ENCODE measurements at regions not wholly inside any gene's neighbourhood (a gene's known extent, or its start where the extent isn't known, plus 50 kb on each side); places are given as distances from the start of the nearest gene placed in this dataset.

DNA sequence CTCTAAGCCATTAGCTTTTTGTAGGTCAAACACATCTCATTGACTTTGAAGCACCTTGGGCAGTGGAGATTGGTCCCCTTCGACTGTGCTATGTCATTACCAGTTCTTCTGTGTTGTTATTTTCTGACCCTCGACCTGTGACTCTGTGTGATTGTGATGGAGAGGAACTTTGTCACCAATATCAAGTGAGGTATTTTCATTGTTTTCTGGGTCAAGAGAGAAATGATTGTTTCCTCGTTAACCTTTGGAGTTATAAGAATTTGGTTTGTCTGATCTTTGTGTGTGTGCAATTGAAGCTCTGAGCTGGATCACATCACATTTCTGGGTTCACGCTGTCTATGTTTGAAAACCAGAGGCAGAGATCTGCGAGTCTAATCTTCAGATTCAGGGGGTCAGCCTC lies 432.2 kb upstream of the KLF6 start (continued):
- TF ChIP-seq, protein P1, sequence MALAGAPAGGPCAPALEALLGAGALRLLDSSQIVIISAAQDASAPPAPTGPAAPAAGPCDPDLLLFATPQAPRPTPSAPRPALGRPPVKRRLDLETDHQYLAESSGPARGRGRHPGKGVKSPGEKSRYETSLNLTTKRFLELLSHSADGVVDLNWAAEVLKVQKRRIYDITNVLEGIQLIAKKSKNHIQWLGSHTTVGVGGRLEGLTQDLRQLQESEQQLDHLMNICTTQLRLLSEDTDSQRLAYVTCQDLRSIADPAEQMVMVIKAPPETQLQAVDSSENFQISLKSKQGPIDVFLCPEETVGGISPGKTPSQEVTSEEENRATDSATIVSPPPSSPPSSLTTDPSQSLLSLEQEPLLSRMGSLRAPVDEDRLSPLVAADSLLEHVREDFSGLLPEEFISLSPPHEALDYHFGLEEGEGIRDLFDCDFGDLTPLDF (CRISPR knock-in tag; IDR thresholded peaks at IDR 0.05), result no peak
- no peak for TF ChIP-seq TCF7 (CRISPR knock-in tag; IDR thresholded peaks at IDR 0.05; ENCODE audit: low read depth)

GRCh38 chr10:4216726-4217125 lies 431.7 kb upstream of the KLF6 start:
- Mint-ChIP-seq H3K27ac (no peak overlapping the region), H3K36me3 (no peaks in the 10 kb centered on the region), H3K27me3 (ENCODE audit: low read depth) (no peaks in the 10 kb centered on the region), H3K4me1 (peaks cover 57% of the 10 kb centered on the region), H3K4me3 (no peak overlapping the region), H3K9me3 (no peaks in the 10 kb centered on the region)
- TF ChIP-seq GRHL2 (CRISPR knock-in tag; IDR thresholded peaks at IDR 0.05; ENCODE audit: insufficient replicate concordance, severe bottlenecking), result no peak
- TF ChIP-seq ZBTB21 (CRISPR knock-in tag; IDR thresholded peaks at IDR 0.05; ENCODE audit: borderline replicate concordance), result no peak
- TF ChIP-seq, protein P2, sequence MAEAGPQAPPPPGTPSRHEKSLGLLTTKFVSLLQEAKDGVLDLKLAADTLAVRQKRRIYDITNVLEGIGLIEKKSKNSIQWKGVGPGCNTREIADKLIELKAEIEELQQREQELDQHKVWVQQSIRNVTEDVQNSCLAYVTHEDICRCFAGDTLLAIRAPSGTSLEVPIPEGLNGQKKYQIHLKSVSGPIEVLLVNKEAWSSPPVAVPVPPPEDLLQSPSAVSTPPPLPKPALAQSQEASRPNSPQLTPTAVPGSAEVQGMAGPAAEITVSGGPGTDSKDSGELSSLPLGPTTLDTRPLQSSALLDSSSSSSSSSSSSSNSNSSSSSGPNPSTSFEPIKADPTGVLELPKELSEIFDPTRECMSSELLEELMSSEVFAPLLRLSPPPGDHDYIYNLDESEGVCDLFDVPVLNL (CRISPR knock-in tag; IDR thresholded peaks at IDR 0.05; ENCODE audit: borderline replicate concordance, low read depth), result no peak
- no peak for TF ChIP-seq ZNF317 (CRISPR knock-in tag; IDR thresholded peaks at IDR 0.05; ENCODE audit: borderline replicate concordance, low read depth)
- TF ChIP-seq GTF2I (CRISPR knock-in tag; conservative IDR thresholded peaks at IDR 0.05), result no peak
- TF ChIP-seq, protein P3, sequence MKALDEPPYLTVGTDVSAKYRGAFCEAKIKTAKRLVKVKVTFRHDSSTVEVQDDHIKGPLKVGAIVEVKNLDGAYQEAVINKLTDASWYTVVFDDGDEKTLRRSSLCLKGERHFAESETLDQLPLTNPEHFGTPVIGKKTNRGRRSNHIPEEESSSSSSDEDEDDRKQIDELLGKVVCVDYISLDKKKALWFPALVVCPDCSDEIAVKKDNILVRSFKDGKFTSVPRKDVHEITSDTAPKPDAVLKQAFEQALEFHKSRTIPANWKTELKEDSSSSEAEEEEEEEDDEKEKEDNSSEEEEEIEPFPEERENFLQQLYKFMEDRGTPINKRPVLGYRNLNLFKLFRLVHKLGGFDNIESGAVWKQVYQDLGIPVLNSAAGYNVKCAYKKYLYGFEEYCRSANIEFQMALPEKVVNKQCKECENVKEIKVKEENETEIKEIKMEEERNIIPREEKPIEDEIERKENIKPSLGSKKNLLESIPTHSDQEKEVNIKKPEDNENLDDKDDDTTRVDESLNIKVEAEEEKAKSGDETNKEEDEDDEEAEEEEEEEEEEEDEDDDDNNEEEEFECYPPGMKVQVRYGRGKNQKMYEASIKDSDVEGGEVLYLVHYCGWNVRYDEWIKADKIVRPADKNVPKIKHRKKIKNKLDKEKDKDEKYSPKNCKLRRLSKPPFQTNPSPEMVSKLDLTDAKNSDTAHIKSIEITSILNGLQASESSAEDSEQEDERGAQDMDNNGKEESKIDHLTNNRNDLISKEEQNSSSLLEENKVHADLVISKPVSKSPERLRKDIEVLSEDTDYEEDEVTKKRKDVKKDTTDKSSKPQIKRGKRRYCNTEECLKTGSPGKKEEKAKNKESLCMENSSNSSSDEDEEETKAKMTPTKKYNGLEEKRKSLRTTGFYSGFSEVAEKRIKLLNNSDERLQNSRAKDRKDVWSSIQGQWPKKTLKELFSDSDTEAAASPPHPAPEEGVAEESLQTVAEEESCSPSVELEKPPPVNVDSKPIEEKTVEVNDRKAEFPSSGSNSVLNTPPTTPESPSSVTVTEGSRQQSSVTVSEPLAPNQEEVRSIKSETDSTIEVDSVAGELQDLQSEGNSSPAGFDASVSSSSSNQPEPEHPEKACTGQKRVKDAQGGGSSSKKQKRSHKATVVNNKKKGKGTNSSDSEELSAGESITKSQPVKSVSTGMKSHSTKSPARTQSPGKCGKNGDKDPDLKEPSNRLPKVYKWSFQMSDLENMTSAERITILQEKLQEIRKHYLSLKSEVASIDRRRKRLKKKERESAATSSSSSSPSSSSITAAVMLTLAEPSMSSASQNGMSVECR (CRISPR knock-in tag; IDR thresholded peaks at IDR 0.05; ENCODE audit: borderline replicate concordance), result no peak
- no peak for TF ChIP-seq ZNF219 (CRISPR knock-in tag; IDR thresholded peaks at IDR 0.05; ENCODE audit: borderline replicate concordance)
- no peak for TF ChIP-seq SMAD4 (CRISPR knock-in tag; IDR thresholded peaks at IDR 0.05)
- DNase-seq (ENCODE audit: low spot score), result no peak
- CTCF ChIA-PET, result no interaction called here
- POLR2A ChIA-PET, result no interaction called here
- ATAC-seq, result no peak

DNA sequence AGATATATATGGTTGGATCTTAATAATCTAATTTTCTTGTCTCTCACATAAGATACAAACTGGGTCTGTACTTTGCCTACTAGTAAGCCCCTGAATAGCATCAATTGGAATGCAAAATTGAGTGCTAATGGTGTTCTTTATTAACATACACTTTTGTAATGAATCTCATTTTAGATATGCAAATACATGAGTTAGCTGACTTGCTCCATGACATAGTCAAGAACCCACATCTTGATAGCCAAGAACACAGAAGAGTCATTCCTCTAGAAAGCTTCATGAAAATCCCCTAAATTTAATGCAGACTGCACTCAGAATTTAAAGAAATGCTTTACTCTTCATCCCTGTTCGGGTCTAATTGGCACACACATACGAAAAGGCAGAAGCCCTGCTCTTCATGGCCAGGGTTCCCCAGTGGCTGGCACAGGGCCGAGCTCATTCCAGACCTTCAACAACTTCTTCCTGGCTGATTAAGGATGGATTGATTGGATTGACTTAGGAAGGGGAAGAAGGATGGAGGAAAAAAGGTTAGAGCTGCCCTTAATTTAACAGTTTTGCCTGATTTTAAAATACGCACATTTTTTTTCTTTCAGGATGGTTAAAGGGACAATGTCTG lies 431.1 kb upstream of the KLF6 start:
- DNase-seq (ENCODE audit: low spot score), result no peak
- no peaks in the 10 kb centered on the region for H3K36me3 Mint-ChIP-seq
- no peaks in the 10 kb centered on the region for H3K9me3 Mint-ChIP-seq
- ChIA-PET POLR2A (interaction anchor here (0.7 kb wide), 1 partner anchor 13 kb away, joined by 5 read pairs; no protein-coding TSS in a partner anchor), CTCF (no interaction called here)
- no peaks in the 10 kb centered on the region for H3K27me3 Mint-ChIP-seq (ENCODE audit: low read depth)
- H3K4me1 Mint-ChIP-seq, result peaks cover 57% of the 10 kb centered on the region
- H3K4me3 Mint-ChIP-seq, result no peak overlapping the region
- no peak overlapping the region for H3K27ac Mint-ChIP-seq
- no peak for ATAC-seq
- TF ChIP-seq ATF1 (CRISPR knock-in tag; IDR thresholded peaks at IDR 0.05) (no peak), NFE2L1 (CRISPR knock-in tag; IDR thresholded peaks at IDR 0.05) (no peak), AFF4 (CRISPR knock-in tag; IDR thresholded peaks at IDR 0.05; ENCODE audit: borderline replicate concordance) (no peak), ZNF396 (CRISPR knock-in tag; IDR thresholded peaks at IDR 0.05; ENCODE audit: borderline replicate concordance) (no peak)
- TF ChIP-seq, protein P3 (CRISPR knock-in tag; IDR thresholded peaks at IDR 0.05; ENCODE audit: borderline replicate concordance), result no peak
- TF ChIP-seq, protein P4, sequence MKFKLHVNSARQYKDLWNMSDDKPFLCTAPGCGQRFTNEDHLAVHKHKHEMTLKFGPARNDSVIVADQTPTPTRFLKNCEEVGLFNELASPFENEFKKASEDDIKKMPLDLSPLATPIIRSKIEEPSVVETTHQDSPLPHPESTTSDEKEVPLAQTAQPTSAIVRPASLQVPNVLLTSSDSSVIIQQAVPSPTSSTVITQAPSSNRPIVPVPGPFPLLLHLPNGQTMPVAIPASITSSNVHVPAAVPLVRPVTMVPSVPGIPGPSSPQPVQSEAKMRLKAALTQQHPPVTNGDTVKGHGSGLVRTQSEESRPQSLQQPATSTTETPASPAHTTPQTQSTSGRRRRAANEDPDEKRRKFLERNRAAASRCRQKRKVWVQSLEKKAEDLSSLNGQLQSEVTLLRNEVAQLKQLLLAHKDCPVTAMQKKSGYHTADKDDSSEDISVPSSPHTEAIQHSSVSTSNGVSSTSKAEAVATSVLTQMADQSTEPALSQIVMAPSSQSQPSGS (CRISPR knock-in tag; IDR thresholded peaks at IDR 0.05; ENCODE audit: borderline replicate concordance, low read depth), result no peak
